HG03558 (cell line): ENCODE measurements at regions not wholly inside any gene's neighbourhood (a gene's known extent, or its start where the extent isn't known, plus 50 kb on each side); places are given as distances from the start of the nearest gene placed in this dataset.
"Not testable (repeated sequence)": the region's sequence is repeated elsewhere in the genome, so short reads cannot be mapped to it uniquely, and the experiment has no call there.

Experiments
- ATAC-seq: cut with Tn5 transposase; IDR thresholded peaks from one replicate; pipeline ENCODE4 v1.9.1; 2021; ENCODE audit warnings: moderate number of reproducible peaks; ENCODE audit not compliant: unreplicated experiment; ENCODE audit errors: extremely low read depth

- no peak for ATAC-seq
These were observed 94.0 kb upstream of the ABCA1 start for GRCh38 chr9:105021917-105022316.

- not testable (repeated sequence) for ATAC-seq
These were observed 94.6 kb upstream of the ABCA1 start for GRCh38 chr9:105022545-105022944.

- no peak for ATAC-seq
These were observed 95.8 kb upstream of the ABCA1 start for GRCh38 chr9:105023788-105024187.

- no peak for ATAC-seq
These were observed 96.6 kb upstream of the ABCA1 start for GRCh38 chr9:105024529-105024928.

- ATAC-seq, result no peak
These were observed 98.5 kb upstream of the ABCA1 start for GRCh38 chr9:105026451-105026850.

GRCh38 chr9:105027084-105027483 is 99.1 kb upstream of the ABCA1 start:
- no peak for ATAC-seq

GRCh38 chr9:105030285-105030684 is 102.3 kb upstream of the ABCA1 start:
- ATAC-seq, result no peak

- ATAC-seq, result no peak
These were observed 109.2 kb upstream of the ABCA1 start for GRCh38 chr9:105037139-105037538.

GRCh38 chr9:105038051-105038450 is 110.1 kb upstream of the ABCA1 start:
- ATAC-seq, result no peak

GRCh38 chr9:105039175-105039799 is 111.3 kb upstream of the ABCA1 start:
- no peak for ATAC-seq

- ATAC-seq, result no peak
These were observed 115.5 kb upstream of the ABCA1 start for GRCh38 chr9:105043370-105043936.

GRCh38 chr9:105044518-105044917 is 116.6 kb upstream of the ABCA1 start:
- ATAC-seq, result no peak

GRCh38 chr9:105046907-105047741 is 119.2 kb upstream of the ABCA1 start:
- no peak for ATAC-seq

- ATAC-seq, result no peak
These were observed 119.7 kb upstream of the ABCA1 start for GRCh38 chr9:105047742-105048041.

GRCh38 chr9:105048331-105048730 is 120.4 kb upstream of the ABCA1 start:
- no peak for ATAC-seq

GRCh38 chr9:105050296-105050695 is 122.3 kb upstream of the ABCA1 start:
- ATAC-seq, result no peak

GRCh38 chr9:105051897-105052296 is 123.9 kb upstream of the ABCA1 start:
- no peak for ATAC-seq

GRCh38 chr9:105052346-105052745 is 124.4 kb upstream of the ABCA1 start:
- ATAC-seq, result no peak

- ATAC-seq, result peak; percentile 54
These were observed 125.3 kb upstream of the ABCA1 start for GRCh38 chr9:105053209-105053652.

GRCh38 chr9:105054491-105054890 is 126.5 kb upstream of the ABCA1 start:
- no peak for ATAC-seq

GRCh38 chr9:105055917-105056316 is 128.0 kb upstream of the ABCA1 start:
- ATAC-seq, result no peak

GRCh38 chr9:105057551-105057950 is 129.6 kb upstream of the ABCA1 start:
- no peak for ATAC-seq
